H1 (cell line): ENCODE measurements at regions not wholly inside any gene's neighbourhood (a gene's known extent, or its start where the extent isn't known, plus 50 kb on each side); places are given as distances from the start of the nearest gene placed in this dataset.

ENCODE experiments used
- RFX5 ChIP-seq: IDR thresholded peaks from 2 replicates; pipeline ENCODE4 v1.6.1; 2011; ENCODE audit warnings: low read depth, low read length, improper control_type of control experiment, borderline replicate concordance
- SP1 ChIP-seq: IDR thresholded peaks from 2 replicates; pipeline ENCODE4 v1.6.1; 2011; ENCODE audit warnings: low read depth, low read length
- TF ChIP-seq, protein P1 (sequence below): fragments of 300-600 bp; sonication (generic); IDR thresholded peaks from 2 replicates; pipeline ENCODE4 v1.7.1; 2012; ENCODE audit warnings: low read length, moderate library complexity, mild to moderate bottlenecking, inconsistent platforms; ENCODE audit not compliant: insufficient replicate concordance
- TF ChIP-seq, protein P2 (sequence below): IDR thresholded peaks from 2 replicates; pipeline ENCODE4 v1.6.1; 2011; ENCODE audit warnings: low read depth, mild to moderate bottlenecking, low read length; ENCODE audit not compliant: insufficient read depth

DNA sequence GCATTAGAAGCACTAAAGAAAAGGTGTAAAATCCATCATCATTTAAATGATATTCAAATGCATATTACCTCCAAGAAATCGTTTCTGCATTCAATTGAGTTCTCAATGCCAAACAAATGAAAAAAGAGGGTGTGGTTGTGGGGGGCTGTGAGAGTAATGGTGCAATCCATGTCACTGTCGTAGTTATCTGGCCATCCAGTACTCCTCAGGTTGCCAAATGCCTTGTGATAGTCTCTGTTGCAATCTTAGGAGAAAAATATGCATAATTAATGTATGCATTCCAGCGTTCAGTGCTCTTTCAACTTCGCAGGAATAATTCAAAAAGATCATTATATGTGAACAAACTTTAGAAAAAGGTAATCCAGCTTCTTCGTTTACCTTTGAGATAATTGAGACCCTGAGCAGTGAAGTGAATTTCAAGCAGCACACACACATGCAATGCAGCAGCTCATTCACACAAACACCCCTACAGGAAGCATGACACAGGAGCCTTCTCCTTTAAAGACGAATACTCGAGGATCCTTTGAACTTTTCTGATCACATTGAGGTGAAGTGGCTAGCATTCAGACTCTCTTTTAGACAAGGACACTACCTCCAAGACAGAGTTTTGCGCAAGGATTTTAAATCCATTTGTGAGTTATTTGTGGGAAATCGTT lies 73.4 kb downstream of the OR13A1 start (continued):
- TF ChIP-seq, protein P1, sequence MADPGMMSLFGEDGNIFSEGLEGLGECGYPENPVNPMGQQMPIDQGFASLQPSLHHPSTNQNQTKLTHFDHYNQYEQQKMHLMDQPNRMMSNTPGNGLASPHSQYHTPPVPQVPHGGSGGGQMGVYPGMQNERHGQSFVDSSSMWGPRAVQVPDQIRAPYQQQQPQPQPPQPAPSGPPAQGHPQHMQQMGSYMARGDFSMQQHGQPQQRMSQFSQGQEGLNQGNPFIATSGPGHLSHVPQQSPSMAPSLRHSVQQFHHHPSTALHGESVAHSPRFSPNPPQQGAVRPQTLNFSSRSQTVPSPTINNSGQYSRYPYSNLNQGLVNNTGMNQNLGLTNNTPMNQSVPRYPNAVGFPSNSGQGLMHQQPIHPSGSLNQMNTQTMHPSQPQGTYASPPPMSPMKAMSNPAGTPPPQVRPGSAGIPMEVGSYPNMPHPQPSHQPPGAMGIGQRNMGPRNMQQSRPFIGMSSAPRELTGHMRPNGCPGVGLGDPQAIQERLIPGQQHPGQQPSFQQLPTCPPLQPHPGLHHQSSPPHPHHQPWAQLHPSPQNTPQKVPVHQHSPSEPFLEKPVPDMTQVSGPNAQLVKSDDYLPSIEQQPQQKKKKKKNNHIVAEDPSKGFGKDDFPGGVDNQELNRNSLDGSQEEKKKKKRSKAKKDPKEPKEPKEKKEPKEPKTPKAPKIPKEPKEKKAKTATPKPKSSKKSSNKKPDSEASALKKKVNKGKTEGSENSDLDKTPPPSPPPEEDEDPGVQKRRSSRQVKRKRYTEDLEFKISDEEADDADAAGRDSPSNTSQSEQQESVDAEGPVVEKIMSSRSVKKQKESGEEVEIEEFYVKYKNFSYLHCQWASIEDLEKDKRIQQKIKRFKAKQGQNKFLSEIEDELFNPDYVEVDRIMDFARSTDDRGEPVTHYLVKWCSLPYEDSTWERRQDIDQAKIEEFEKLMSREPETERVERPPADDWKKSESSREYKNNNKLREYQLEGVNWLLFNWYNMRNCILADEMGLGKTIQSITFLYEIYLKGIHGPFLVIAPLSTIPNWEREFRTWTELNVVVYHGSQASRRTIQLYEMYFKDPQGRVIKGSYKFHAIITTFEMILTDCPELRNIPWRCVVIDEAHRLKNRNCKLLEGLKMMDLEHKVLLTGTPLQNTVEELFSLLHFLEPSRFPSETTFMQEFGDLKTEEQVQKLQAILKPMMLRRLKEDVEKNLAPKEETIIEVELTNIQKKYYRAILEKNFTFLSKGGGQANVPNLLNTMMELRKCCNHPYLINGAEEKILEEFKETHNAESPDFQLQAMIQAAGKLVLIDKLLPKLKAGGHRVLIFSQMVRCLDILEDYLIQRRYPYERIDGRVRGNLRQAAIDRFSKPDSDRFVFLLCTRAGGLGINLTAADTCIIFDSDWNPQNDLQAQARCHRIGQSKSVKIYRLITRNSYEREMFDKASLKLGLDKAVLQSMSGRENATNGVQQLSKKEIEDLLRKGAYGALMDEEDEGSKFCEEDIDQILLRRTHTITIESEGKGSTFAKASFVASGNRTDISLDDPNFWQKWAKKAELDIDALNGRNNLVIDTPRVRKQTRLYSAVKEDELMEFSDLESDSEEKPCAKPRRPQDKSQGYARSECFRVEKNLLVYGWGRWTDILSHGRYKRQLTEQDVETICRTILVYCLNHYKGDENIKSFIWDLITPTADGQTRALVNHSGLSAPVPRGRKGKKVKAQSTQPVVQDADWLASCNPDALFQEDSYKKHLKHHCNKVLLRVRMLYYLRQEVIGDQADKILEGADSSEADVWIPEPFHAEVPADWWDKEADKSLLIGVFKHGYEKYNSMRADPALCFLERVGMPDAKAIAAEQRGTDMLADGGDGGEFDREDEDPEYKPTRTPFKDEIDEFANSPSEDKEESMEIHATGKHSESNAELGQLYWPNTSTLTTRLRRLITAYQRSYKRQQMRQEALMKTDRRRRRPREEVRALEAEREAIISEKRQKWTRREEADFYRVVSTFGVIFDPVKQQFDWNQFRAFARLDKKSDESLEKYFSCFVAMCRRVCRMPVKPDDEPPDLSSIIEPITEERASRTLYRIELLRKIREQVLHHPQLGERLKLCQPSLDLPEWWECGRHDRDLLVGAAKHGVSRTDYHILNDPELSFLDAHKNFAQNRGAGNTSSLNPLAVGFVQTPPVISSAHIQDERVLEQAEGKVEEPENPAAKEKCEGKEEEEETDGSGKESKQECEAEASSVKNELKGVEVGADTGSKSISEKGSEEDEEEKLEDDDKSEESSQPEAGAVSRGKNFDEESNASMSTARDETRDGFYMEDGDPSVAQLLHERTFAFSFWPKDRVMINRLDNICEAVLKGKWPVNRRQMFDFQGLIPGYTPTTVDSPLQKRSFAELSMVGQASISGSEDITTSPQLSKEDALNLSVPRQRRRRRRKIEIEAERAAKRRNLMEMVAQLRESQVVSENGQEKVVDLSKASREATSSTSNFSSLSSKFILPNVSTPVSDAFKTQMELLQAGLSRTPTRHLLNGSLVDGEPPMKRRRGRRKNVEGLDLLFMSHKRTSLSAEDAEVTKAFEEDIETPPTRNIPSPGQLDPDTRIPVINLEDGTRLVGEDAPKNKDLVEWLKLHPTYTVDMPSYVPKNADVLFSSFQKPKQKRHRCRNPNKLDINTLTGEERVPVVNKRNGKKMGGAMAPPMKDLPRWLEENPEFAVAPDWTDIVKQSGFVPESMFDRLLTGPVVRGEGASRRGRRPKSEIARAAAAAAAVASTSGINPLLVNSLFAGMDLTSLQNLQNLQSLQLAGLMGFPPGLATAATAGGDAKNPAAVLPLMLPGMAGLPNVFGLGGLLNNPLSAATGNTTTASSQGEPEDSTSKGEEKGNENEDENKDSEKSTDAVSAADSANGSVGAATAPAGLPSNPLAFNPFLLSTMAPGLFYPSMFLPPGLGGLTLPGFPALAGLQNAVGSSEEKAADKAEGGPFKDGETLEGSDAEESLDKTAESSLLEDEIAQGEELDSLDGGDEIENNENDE, result no peak
- TF ChIP-seq SP1 (no peak), RFX5 (no peak)
- TF ChIP-seq, protein P2, sequence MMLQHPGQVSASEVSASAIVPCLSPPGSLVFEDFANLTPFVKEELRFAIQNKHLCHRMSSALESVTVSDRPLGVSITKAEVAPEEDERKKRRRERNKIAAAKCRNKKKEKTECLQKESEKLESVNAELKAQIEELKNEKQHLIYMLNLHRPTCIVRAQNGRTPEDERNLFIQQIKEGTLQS, result no peak
